ENCODE measurements at regions not wholly inside any gene's neighbourhood (a gene's known extent, or its start where the extent isn't known, plus 50 kb on each side); places are given as distances from the start of the nearest gene placed in this dataset.

DNA sequence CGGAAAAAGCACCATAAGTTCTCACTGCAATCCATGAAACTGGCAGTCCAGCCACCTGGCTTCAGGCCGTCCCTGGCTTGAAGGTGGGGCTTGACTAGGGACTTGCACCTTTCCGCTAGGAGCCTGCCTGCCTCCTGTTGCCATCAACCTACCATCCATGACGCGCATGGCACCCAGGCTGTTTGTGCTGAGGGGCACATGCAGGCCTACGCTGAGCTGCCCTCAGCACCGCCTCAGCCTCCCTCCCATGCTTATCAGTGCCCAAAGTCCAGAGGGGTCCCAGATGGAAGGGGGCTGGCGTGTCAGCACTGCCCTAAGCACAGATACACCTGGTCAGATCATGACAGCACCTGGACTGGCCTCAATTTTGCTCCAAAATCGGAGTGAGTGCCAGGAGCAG lies 190.2 kb upstream of the LYPLAL1 start:
- no CpG with 5 or more reads among the region's 9 CpGs for WGBS (ENCODE audit: low lambda C conversion rate)
- ChIA-PET CTCF (ENCODE audit: low intra/inter-chr PET ratio, low total read pairs) (no interaction called here), POLR2A (no interaction called here)
- H3K4me3 ChIP-seq (replicated peaks in 1 of 3; ENCODE audit: insufficient read depth in 1 of 3, low read depth in 2 of 3, low read length in 3 of 3) = no peak overlapping the region
- no peaks in the 10 kb centered on the region for H4K20me1 ChIP-seq (ENCODE audit: insufficient read depth, low read length)
- H3K36me3 ChIP-seq (replicated peaks in 1 of 2; ENCODE audit: control insufficient read depth in 1 of 2, insufficient read depth in 2 of 2, low read length in 2 of 2) = no peaks in the 10 kb centered on the region
- DNase-seq (ENCODE audit: low spot score) (no peak), FAIRE-seq (no peak), ATAC-seq (peak; percentile 38)
- H2AFZ ChIP-seq (ENCODE audit: low read length) = no peak overlapping the region
- no peak overlapping the region for H3K27ac ChIP-seq (ENCODE audit: extremely low read length, insufficient read depth, low read length)
- TF ChIP-seq GFI1 (CRISPR knock-in tag; IDR thresholded peaks at IDR 0.05; ENCODE audit: borderline replicate concordance) = no peak
- no peak for TF ChIP-seq ZMYM4 (CRISPR knock-in tag; IDR thresholded peaks at IDR 0.05)
- no peak for TF ChIP-seq U2AF1 (optimal IDR thresholded peaks at IDR 0.05; ENCODE audit: low read depth, low read length)
- TF ChIP-seq FOXM1 (CRISPR knock-in tag; IDR thresholded peaks at IDR 0.05) = no peak
- no peak for TF ChIP-seq RBAK (CRISPR knock-in tag; IDR thresholded peaks at IDR 0.05)
- no peak overlapping the region for H3K4me2 ChIP-seq (ENCODE audit: low read depth, low read length)
- H3K9me3 ChIP-seq (ENCODE audit: low read length) = no peaks in the 10 kb centered on the region
- intact Hi-C loops (cut with micrococcal nuclease; ENCODE audit: unreplicated experiment) = loop anchor here (5.0 kb wide), 1 partner anchor 651 kb away; no protein-coding TSS in a partner anchor
- in situ Hi-C loops (cut with HindIII; ENCODE audit: extremely low pct_ligation_motif_present, low pct_unique_long_range_greater_than_20kb) = loop anchor here (25.0 kb wide), 1 partner anchor 646 kb away; the partner anchor contains the start of gene TGFB2
- BruUV-seq (replicated peaks) = no TSS peak
- H3K9ac ChIP-seq (ENCODE audit: insufficient read depth, low read depth, low read length) = no peak overlapping the region
- no peaks in the 10 kb centered on the region for H3K4me1 ChIP-seq (ENCODE audit: insufficient read depth, low read length)
- no peaks in the 10 kb centered on the region for H3K79me2 ChIP-seq (ENCODE audit: insufficient read depth, low read length)
- no peaks in the 10 kb centered on the region for H3K27me3 ChIP-seq (ENCODE audit: control insufficient read depth in 1 of 2, insufficient read depth in 2 of 2, low read length in 2 of 2)

DNA sequence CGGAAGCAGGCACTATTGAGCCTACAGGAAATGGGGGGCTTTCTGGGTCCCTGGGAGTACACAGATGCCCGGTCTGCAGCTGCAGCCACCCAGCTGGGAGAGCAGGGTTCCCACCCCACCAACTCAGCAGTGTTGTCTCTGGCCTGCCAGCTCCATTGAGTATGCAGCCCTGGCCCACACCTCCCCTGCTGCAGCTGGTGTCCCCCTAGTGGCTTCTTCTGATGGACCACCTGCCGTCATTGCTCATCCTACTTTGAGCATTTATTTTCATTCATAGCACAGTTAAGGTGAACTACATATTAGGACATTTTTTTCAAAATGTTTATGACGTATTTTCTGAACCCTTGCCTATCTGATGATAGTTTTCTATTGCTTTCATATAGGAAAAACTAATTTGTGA lies 189.8 kb upstream of the LYPLAL1 start:
- ChIA-PET POLR2A (no interaction called here), CTCF (ENCODE audit: low intra/inter-chr PET ratio, low total read pairs) (no interaction called here)
- Histone ChIP-seq H3K9ac (ENCODE audit: insufficient read depth, low read depth, low read length) (no peak overlapping the region), H2AFZ (ENCODE audit: low read length) (no peak overlapping the region), H3K36me3 (replicated peaks in 1 of 2; ENCODE audit: control insufficient read depth in 1 of 2, insufficient read depth in 2 of 2, low read length in 2 of 2) (no peaks in the 10 kb centered on the region), H3K27me3 (ENCODE audit: control insufficient read depth in 1 of 2, insufficient read depth in 2 of 2, low read length in 2 of 2) (no peaks in the 10 kb centered on the region), H3K9me3 (ENCODE audit: low read length) (no peaks in the 10 kb centered on the region), H3K4me1 (ENCODE audit: insufficient read depth, low read length) (no peaks in the 10 kb centered on the region), H3K79me2 (ENCODE audit: insufficient read depth, low read length) (no peaks in the 10 kb centered on the region), H3K4me2 (ENCODE audit: low read depth, low read length) (no peak overlapping the region), H3K4me3 (replicated peaks in 1 of 3; ENCODE audit: insufficient read depth in 1 of 3, low read depth in 2 of 3, low read length in 3 of 3) (no peak overlapping the region), H4K20me1 (ENCODE audit: insufficient read depth, low read length) (no peaks in the 10 kb centered on the region), H3K27ac (ENCODE audit: extremely low read length, insufficient read depth, low read length) (no peak overlapping the region)
- DNase-seq (ENCODE audit: low spot score) (peak; percentile 19), ATAC-seq (peak; percentile 100), FAIRE-seq (peak; percentile 12)
- no TSS peak for BruUV-seq (replicated peaks)
- TF ChIP-seq STAG1 (CRISPR knock-in tag; IDR thresholded peaks at IDR 0.05) = peak; percentile 54; the same call in 1 of the 2 replicates
- TF ChIP-seq TMF1 (CRISPR knock-in tag; IDR thresholded peaks at IDR 0.05; ENCODE audit: low read depth) = no peak
- TF ChIP-seq, protein P1, sequence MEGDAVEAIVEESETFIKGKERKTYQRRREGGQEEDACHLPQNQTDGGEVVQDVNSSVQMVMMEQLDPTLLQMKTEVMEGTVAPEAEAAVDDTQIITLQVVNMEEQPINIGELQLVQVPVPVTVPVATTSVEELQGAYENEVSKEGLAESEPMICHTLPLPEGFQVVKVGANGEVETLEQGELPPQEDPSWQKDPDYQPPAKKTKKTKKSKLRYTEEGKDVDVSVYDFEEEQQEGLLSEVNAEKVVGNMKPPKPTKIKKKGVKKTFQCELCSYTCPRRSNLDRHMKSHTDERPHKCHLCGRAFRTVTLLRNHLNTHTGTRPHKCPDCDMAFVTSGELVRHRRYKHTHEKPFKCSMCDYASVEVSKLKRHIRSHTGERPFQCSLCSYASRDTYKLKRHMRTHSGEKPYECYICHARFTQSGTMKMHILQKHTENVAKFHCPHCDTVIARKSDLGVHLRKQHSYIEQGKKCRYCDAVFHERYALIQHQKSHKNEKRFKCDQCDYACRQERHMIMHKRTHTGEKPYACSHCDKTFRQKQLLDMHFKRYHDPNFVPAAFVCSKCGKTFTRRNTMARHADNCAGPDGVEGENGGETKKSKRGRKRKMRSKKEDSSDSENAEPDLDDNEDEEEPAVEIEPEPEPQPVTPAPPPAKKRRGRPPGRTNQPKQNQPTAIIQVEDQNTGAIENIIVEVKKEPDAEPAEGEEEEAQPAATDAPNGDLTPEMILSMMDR (CRISPR knock-in tag; IDR thresholded peaks at IDR 0.05) = peak; percentile 56
- peak; percentile 51 for TF ChIP-seq CREB1 (IDR thresholded peaks at IDR 0.05)
- no peak for TF ChIP-seq CREB1 (CRISPR knock-in tag; IDR thresholded peaks at IDR 0.05)
- TF ChIP-seq SMC3 (IDR thresholded peaks at IDR 0.05; ENCODE audit: low read length) = peak; percentile 32; the same call in 1 of the 2 replicates
- intact Hi-C loops (cut with micrococcal nuclease; ENCODE audit: unreplicated experiment) (loop anchor here (5.0 kb wide), 1 partner anchor 652 kb away; no protein-coding TSS in a partner anchor), in situ Hi-C loops (cut with HindIII; ENCODE audit: extremely low pct_ligation_motif_present, low pct_unique_long_range_greater_than_20kb) (loop anchor here (25.0 kb wide), 1 partner anchor 647 kb away; the partner anchor contains the start of gene TGFB2)
- 3% methylated on average over 2 of the region's 4 CpGs for WGBS (ENCODE audit: low lambda C conversion rate)

Measured in HepG2 (cell line).